ENCODE measurements at regions not wholly inside any gene's neighbourhood (a gene's known extent, or its start where the extent isn't known, plus 50 kb on each side); places are given as distances from the start of the nearest gene placed in this dataset.

- no peak overlapping the region for H3K9ac ChIP-seq (ENCODE audit: low read length)
- no peak overlapping the region for H3K27ac ChIP-seq (ENCODE audit: low read length)
- no peaks in the 10 kb centered on the region for H3K27me3 ChIP-seq (ENCODE audit: control insufficient read depth, insufficient read depth, low read length)
Measured at GRCh38 chr7:25805027-25805687, 346.8 kb upstream of the NFE2L3 start.

GRCh38 chr7:25807086-25807611, 344.8 kb upstream of the NFE2L3 start:
- H3K4me1 ChIP-seq (ENCODE audit: control insufficient read depth, low read depth, low read length): no peaks in the 10 kb centered on the region
- no peaks in the 10 kb centered on the region for H3K36me3 ChIP-seq (ENCODE audit: control insufficient read depth, low read depth, low read length)
- no peak overlapping the region for H3K4me3 ChIP-seq (ENCODE audit: low read length)
- no peaks in the 10 kb centered on the region for H3K9me3 ChIP-seq (ENCODE audit: control insufficient read depth, low read depth, low read length)
- H3K9ac ChIP-seq (ENCODE audit: low read length): no peak overlapping the region
- H3K27ac ChIP-seq (ENCODE audit: low read length): no peak overlapping the region
- H3K27me3 ChIP-seq (ENCODE audit: control insufficient read depth, insufficient read depth, low read length): no peaks in the 10 kb centered on the region

More at GRCh38 chr7:25805027-25805687, 346.8 kb upstream of the NFE2L3 start:
- Histone ChIP-seq H3K36me3 (ENCODE audit: control insufficient read depth, low read depth, low read length) (no peaks in the 10 kb centered on the region), H3K9me3 (ENCODE audit: control insufficient read depth, low read depth, low read length) (no peaks in the 10 kb centered on the region), H3K4me1 (ENCODE audit: control insufficient read depth, low read depth, low read length) (no peaks in the 10 kb centered on the region), H3K4me3 (ENCODE audit: low read length) (no peak overlapping the region)

DNA sequence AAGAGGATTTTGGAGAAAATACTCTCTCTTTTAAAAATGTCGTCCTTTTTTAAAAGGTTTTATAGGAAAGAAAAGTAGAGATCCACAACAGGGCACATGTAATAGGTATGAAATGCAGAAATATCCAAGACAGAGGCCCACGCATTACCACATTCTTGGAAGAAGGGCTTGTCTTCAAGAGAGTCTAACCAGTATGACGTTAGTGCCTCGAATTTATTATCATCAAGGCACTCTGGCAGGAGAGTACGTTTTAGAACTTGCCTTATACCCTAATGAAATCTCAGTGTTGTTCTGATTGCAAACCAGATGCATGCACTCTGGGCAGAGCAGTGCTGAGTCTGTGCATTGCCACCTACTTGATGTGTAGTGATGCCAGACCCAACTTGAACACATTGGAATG, 342.6 kb upstream of the NFE2L3 start:
- no peak overlapping the region for H3K4me3 ChIP-seq (ENCODE audit: low read length)
- H3K27ac ChIP-seq (ENCODE audit: low read length): no peak overlapping the region
- H3K36me3 ChIP-seq (ENCODE audit: control insufficient read depth, low read depth, low read length): no peaks in the 10 kb centered on the region
- H3K9ac ChIP-seq (ENCODE audit: low read length): no peak overlapping the region
- H3K27me3 ChIP-seq (ENCODE audit: control insufficient read depth, insufficient read depth, low read length): no peaks in the 10 kb centered on the region
- no peaks in the 10 kb centered on the region for H3K9me3 ChIP-seq (ENCODE audit: control insufficient read depth, low read depth, low read length)
- H3K4me1 ChIP-seq (ENCODE audit: control insufficient read depth, low read depth, low read length): no peaks in the 10 kb centered on the region

- H3K4me3 ChIP-seq (ENCODE audit: low read length): no peak overlapping the region
- no peaks in the 10 kb centered on the region for H3K36me3 ChIP-seq (ENCODE audit: control insufficient read depth, low read depth, low read length)
- H3K9me3 ChIP-seq (ENCODE audit: control insufficient read depth, low read depth, low read length): no peaks in the 10 kb centered on the region
- H3K27ac ChIP-seq (ENCODE audit: low read length): no peak overlapping the region
- H3K4me1 ChIP-seq (ENCODE audit: control insufficient read depth, low read depth, low read length): no peaks in the 10 kb centered on the region
- no peak overlapping the region for H3K9ac ChIP-seq (ENCODE audit: low read length)
- no peaks in the 10 kb centered on the region for H3K27me3 ChIP-seq (ENCODE audit: control insufficient read depth, insufficient read depth, low read length)
Measured at GRCh38 chr7:25812086-25812850, 339.7 kb upstream of the NFE2L3 start.

- Histone ChIP-seq H3K4me3 (ENCODE audit: low read length) (no peak overlapping the region), H3K9me3 (ENCODE audit: control insufficient read depth, low read depth, low read length) (no peaks in the 10 kb centered on the region), H3K9ac (ENCODE audit: low read length) (no peak overlapping the region), H3K27ac (ENCODE audit: low read length) (no peak overlapping the region), H3K4me1 (ENCODE audit: control insufficient read depth, low read depth, low read length) (no peaks in the 10 kb centered on the region), H3K27me3 (ENCODE audit: control insufficient read depth, insufficient read depth, low read length) (no peaks in the 10 kb centered on the region), H3K36me3 (ENCODE audit: control insufficient read depth, low read depth, low read length) (no peaks in the 10 kb centered on the region)
Measured at GRCh38 chr7:25813381-25813780, 338.6 kb upstream of the NFE2L3 start.

DNA sequence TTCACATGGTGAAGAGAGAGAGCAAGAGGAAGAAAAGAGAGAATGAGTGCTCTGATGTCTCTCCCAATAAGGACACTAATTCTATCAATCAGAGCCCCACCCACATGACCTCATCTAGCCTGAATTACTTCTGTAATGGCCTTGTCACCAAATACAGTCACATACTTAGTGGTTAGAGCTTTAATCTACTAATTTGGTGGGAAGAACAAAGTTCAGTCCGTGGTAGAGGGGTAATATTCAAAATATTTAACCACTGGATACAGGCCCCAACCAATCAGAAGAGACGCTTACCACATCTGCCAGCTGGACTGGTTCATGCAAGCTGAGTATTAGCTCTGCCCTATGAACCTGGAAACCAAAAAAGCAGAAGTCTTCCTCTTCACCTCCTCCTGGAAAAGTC, 336.3 kb upstream of the NFE2L3 start:
- Histone ChIP-seq H3K9me3 (ENCODE audit: control insufficient read depth, low read depth, low read length) (no peaks in the 10 kb centered on the region), H3K27me3 (ENCODE audit: control insufficient read depth, insufficient read depth, low read length) (no peaks in the 10 kb centered on the region)

GRCh38 chr7:25820432-25821040, 331.5 kb upstream of the NFE2L3 start:
- H3K27ac ChIP-seq (ENCODE audit: low read length): no peak overlapping the region
- H3K4me1 ChIP-seq (ENCODE audit: control insufficient read depth, low read depth, low read length): peaks cover 4% of the 10 kb centered on the region
- H3K27me3 ChIP-seq (ENCODE audit: control insufficient read depth, insufficient read depth, low read length): no peaks in the 10 kb centered on the region
- H3K9me3 ChIP-seq (ENCODE audit: control insufficient read depth, low read depth, low read length): no peaks in the 10 kb centered on the region
- H3K9ac ChIP-seq (ENCODE audit: low read length): no peak overlapping the region
- no peak overlapping the region for H3K4me3 ChIP-seq (ENCODE audit: low read length)
- no peaks in the 10 kb centered on the region for H3K36me3 ChIP-seq (ENCODE audit: control insufficient read depth, low read depth, low read length)

More for the DNA sequence above, 336.3 kb upstream of the NFE2L3 start:
- H3K4me3 ChIP-seq (ENCODE audit: low read length): no peak overlapping the region
- no peaks in the 10 kb centered on the region for H3K36me3 ChIP-seq (ENCODE audit: control insufficient read depth, low read depth, low read length)
- H3K9ac ChIP-seq (ENCODE audit: low read length): no peak overlapping the region
- H3K27ac ChIP-seq (ENCODE audit: low read length): no peak overlapping the region
- H3K4me1 ChIP-seq (ENCODE audit: control insufficient read depth, low read depth, low read length): no peaks in the 10 kb centered on the region

- Histone ChIP-seq H3K36me3 (ENCODE audit: control insufficient read depth, low read depth, low read length) (no peaks in the 10 kb centered on the region), H3K9ac (ENCODE audit: low read length) (no peak overlapping the region), H3K4me1 (ENCODE audit: control insufficient read depth, low read depth, low read length) (peaks cover 4% of the 10 kb centered on the region), H3K27ac (ENCODE audit: low read length) (no peak overlapping the region), H3K9me3 (ENCODE audit: control insufficient read depth, low read depth, low read length) (no peaks in the 10 kb centered on the region), H3K4me3 (ENCODE audit: low read length) (no peak overlapping the region), H3K27me3 (ENCODE audit: control insufficient read depth, insufficient read depth, low read length) (no peaks in the 10 kb centered on the region)
Measured at GRCh38 chr7:25821225-25821624, 330.8 kb upstream of the NFE2L3 start.

GRCh38 chr7:25822823-25823222, 329.2 kb upstream of the NFE2L3 start:
- H3K27me3 ChIP-seq (ENCODE audit: control insufficient read depth, insufficient read depth, low read length): no peaks in the 10 kb centered on the region
- no peaks in the 10 kb centered on the region for H3K9me3 ChIP-seq (ENCODE audit: control insufficient read depth, low read depth, low read length)
- H3K4me1 ChIP-seq (ENCODE audit: control insufficient read depth, low read depth, low read length): peaks cover 4% of the 10 kb centered on the region
- H3K27ac ChIP-seq (ENCODE audit: low read length): no peak overlapping the region
- H3K36me3 ChIP-seq (ENCODE audit: control insufficient read depth, low read depth, low read length): no peaks in the 10 kb centered on the region
- no peak overlapping the region for H3K4me3 ChIP-seq (ENCODE audit: low read length)
- no peak overlapping the region for H3K9ac ChIP-seq (ENCODE audit: low read length)

GRCh38 chr7:25823571-25823970, 328.4 kb upstream of the NFE2L3 start:
- Histone ChIP-seq H3K27me3 (ENCODE audit: control insufficient read depth, insufficient read depth, low read length) (no peaks in the 10 kb centered on the region), H3K9ac (ENCODE audit: low read length) (no peak overlapping the region), H3K9me3 (ENCODE audit: control insufficient read depth, low read depth, low read length) (no peaks in the 10 kb centered on the region), H3K4me1 (ENCODE audit: control insufficient read depth, low read depth, low read length) (peaks cover 4% of the 10 kb centered on the region), H3K4me3 (ENCODE audit: low read length) (no peak overlapping the region), H3K36me3 (ENCODE audit: control insufficient read depth, low read depth, low read length) (no peaks in the 10 kb centered on the region), H3K27ac (ENCODE audit: low read length) (no peak overlapping the region)

- H3K27ac ChIP-seq (ENCODE audit: low read length): no peak overlapping the region
- no peaks in the 10 kb centered on the region for H3K36me3 ChIP-seq (ENCODE audit: control insufficient read depth, low read depth, low read length)
- no peak overlapping the region for H3K9ac ChIP-seq (ENCODE audit: low read length)
- no peaks in the 10 kb centered on the region for H3K27me3 ChIP-seq (ENCODE audit: control insufficient read depth, insufficient read depth, low read length)
- peaks cover 28% of the 10 kb centered on the region for H3K4me1 ChIP-seq (ENCODE audit: control insufficient read depth, low read depth, low read length)
- no peak overlapping the region for H3K4me3 ChIP-seq (ENCODE audit: low read length)
- H3K9me3 ChIP-seq (ENCODE audit: control insufficient read depth, low read depth, low read length): no peaks in the 10 kb centered on the region
Measured at GRCh38 chr7:25828468-25828867, 323.5 kb upstream of the NFE2L3 start.
